Stimulated activated CD8-positive, alpha-beta memory T cell treated with anti-CD3 and anti-CD28 coated beads, Interleukin-15, amount 100 ng/mL, for 48 hours (primary cell): ENCODE measurements at regions not wholly inside any gene's neighbourhood (a gene's known extent, or its start where the extent isn't known, plus 50 kb on each side); places are given as distances from the start of the nearest gene placed in this dataset.
"Not testable (repeated sequence)": the region's sequence is repeated elsewhere in the genome, so short reads cannot be mapped to it uniquely, and the experiment has no call there.

Experiments
- DNase-seq, 2 donors: peaks; one replicate each; pipeline ENCODE4 v3.0.0-alpha.2; 2020; ENCODE audit warnings: low read depth in 2 of 2

- no peak for DNase-seq
These were observed 210.0 kb downstream of the HINT1 start for GRCh38 chr5:130955041-130955440.

GRCh38 chr5:130954336-130954735 lies 210.7 kb downstream of the HINT1 start:
- no peak for DNase-seq

- no peak for DNase-seq
These were observed 226.0 kb downstream of the HINT1 start for GRCh38 chr5:130939059-130939458.

GRCh38 chr5:130937046-130937445 lies 228.0 kb downstream of the HINT1 start:
- no peak for DNase-seq

- no peak for DNase-seq
These were observed 241.4 kb downstream of the HINT1 start for GRCh38 chr5:130923543-130924124.

GRCh38 chr5:130912088-130912487 lies 253.0 kb downstream of the HINT1 start:
- no peak for DNase-seq

GRCh38 chr5:130908186-130908585 lies 256.9 kb downstream of the HINT1 start:
- DNase-seq: no peak

GRCh38 chr5:130897537-130898195 lies 267.4 kb downstream of the HINT1 start:
- DNase-seq: not testable (repeated sequence)

- DNase-seq: not testable (repeated sequence)
These were observed 267.9 kb downstream of the HINT1 start for GRCh38 chr5:130897181-130897536.

- no peak for DNase-seq
These were observed 268.4 kb downstream of the HINT1 start for GRCh38 chr5:130896636-130897035.

GRCh38 chr5:130893006-130893405 lies 272.1 kb downstream of the HINT1 start:
- DNase-seq: no peak

GRCh38 chr5:130890610-130891009 lies 274.4 kb downstream of the HINT1 start:
- DNase-seq: no peak

GRCh38 chr5:130885691-130886090 lies 279.4 kb downstream of the HINT1 start:
- DNase-seq: no peak

- DNase-seq: no peak
These were observed 280.0 kb downstream of the HINT1 start for GRCh38 chr5:130885027-130885426.

GRCh38 chr5:130884023-130884422 lies 281.0 kb downstream of the HINT1 start:
- no peak for DNase-seq

- DNase-seq: no peak
These were observed 289.4 kb downstream of the HINT1 start for GRCh38 chr5:130875656-130876055.

GRCh38 chr5:130874861-130875417 lies 290.1 kb downstream of the HINT1 start:
- no peak for DNase-seq

GRCh38 chr5:130871346-130872086 lies 293.5 kb downstream of the HINT1 start:
- DNase-seq: no peak

- DNase-seq: no peak
These were observed 294.4 kb downstream of the HINT1 start for GRCh38 chr5:130870691-130871090.

GRCh38 chr5:130868186-130868840 lies 296.7 kb downstream of the HINT1 start:
- no peak for DNase-seq

- DNase-seq: no peak
These were observed 319.8 kb downstream of the HINT1 start for GRCh38 chr5:130845049-130845765.
